SK-N-DZ (cell line): ENCODE measurements at regions not wholly inside any gene's neighbourhood (a gene's known extent, or its start where the extent isn't known, plus 50 kb on each side); places are given as distances from the start of the nearest gene placed in this dataset.
"Not testable (repeated sequence)": the region's sequence is repeated elsewhere in the genome, so short reads cannot be mapped to it uniquely, and the experiment has no call there.

Experiments used
- DNase-seq: peaks from one replicate; pipeline ENCODE4 v3.0.0-alpha.2; 2015; ENCODE audit warnings: low spot score

- DNase-seq, result no peak
Observed at GRCh38 chrX:69062493-69062892, 102.8 kb downstream of the PJA1 start.

DNA sequence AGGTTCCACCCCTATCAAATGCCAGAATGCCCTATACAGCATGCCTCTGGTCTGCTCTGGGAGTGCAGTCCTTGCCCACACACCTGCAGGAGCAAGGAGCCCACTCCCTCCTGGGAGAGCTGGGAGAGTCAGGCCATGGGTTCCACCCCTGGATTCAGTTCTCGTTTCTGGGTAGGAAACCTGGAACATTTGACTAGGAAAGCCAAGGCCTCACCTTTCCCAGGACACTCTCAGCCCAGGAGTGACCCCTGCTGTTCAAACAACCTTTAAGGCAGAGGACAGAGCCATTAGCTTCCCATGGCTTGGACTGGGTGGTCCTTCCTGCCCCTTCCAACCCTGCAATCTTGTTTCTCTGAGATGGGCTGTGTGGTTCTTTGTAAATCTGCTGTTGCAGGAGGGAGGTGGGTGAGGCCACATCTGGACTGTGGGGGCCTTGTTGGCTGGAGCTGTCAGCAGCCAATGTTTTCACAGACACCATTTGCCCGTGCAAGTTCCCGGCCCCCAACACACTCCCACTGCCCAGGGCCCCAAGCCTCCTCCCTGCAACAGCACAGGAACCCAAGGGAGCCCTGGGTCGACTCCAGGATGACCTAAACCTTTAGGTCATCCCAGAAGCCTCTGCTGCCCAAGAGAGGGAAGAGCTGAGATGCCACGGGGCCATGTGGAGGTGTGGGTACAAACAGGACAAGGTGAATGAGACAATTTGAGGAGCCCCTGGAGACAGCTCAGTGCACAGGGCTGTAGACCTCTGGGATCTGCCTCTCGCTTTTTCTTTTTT, 104.4 kb downstream of the PJA1 start:
- peak; percentile 43 for DNase-seq

GRCh38 chrX:69055193-69055592, 110.1 kb downstream of the PJA1 start:
- no peak for DNase-seq

GRCh38 chrX:69054497-69054896, 110.8 kb downstream of the PJA1 start:
- not testable (repeated sequence) for DNase-seq

DNA sequence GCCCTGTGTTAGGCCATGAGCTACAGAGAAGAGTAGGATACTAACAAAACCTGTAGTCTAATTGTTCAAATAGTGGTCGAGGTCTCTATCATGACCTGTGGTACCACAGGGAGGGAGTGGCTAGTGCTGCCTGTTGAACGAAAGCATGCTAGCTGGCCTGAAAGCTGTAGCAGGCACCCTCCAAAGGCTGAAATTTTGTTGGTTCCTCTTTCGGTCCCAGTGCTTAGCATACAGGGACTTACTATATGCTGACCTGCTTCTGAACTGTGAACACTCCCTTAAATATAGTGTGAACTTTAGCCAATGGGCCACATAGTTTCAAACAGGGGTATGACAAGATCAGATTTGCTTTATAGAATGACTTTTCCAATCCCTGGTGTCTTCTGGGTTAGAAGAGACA, 113.4 kb downstream of the PJA1 start:
- no peak for DNase-seq

DNA sequence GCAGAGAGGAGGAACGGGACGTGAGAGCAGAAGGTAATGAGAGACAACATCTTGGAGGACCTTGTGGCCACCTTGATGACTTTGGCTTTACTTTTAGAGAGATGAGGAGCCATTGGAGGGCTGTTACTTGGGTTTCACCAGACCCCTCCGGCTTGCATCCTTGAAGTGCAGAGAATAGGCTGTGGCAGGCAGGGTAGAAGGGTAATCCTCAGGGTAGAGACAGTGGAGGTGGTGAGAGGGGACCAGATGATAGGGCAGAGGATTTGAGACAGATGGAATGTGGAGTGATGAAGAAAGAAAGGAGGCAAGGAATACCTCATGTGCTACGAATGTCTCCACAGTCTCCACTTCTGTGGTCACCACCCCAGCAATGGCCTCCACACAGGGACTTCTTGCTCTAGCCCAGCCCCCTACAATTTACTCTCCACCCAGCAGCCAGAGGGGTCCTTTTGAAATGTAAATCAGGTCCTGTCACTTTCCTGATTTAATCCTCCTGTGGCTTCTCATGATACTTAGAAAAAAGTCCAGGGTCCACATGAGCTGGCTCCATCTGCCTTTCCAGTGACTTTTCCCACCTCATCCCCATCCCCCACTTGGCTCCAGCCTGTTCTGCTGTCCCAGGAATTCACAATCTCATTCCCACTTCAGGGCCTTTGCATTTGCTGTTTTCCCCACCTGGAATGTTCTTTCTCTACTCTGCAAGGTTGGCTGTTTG, 115.0 kb downstream of the PJA1 start:
- DNase-seq, result no peak

DNA sequence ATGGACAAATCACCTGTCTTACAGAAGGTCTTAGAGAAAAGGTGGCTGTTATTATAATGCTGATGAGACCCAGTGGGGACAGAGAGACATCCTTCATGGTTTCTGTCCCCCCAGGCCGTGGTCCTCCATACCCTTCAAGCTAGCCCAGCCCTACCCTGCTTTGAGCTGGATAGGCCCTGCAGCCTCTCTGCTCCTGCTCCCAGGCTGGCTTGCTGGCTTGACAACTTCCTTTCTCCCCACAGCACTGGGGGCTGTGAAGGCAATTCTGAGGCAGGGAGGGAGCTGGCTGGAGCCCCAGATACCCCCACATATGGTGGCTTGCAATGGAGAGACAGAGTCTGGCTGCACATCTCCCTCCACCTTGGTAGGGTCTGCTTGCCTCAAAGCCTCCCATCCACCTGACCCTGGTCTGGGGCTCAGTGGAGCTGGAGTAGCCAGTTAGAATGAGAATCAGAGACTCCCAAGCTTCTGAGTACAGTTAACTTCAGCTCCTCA, 118.2 kb downstream of the PJA1 start:
- no peak for DNase-seq

DNA sequence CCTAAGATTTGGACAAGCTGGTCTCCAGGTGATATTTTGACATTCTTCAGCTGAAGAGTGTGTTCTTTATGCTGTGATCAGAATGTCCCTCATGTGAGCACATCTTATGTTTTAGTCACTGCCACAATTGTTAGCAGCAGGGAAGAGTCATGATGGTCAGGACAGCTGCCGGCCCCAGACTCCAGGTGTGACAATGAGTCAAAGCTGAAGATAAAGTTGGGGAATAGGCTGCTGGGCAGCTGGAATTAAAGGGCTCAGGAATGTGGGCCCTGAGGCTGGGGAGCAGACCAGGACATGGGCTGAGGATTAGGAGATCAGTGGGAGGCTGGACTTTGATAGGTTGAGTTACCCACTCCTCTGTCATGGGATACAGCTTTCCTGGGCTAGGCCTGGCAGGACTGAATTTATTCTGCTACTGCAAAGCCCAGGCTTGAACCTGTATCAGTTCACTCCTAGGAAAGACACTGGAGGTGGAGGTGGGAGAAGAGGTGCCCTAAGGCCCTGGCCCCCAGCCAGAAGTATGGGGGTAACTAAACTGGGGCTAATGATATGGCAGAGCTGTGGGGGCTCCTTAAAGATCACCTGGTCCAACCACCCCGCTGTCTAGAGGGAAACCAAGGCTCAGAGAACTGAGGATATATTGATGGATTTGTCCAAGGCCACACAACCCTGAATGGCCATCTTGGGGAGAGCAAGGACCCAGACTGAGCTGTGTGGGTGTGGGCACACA, 119.5 kb downstream of the PJA1 start:
- no peak for DNase-seq

DNA sequence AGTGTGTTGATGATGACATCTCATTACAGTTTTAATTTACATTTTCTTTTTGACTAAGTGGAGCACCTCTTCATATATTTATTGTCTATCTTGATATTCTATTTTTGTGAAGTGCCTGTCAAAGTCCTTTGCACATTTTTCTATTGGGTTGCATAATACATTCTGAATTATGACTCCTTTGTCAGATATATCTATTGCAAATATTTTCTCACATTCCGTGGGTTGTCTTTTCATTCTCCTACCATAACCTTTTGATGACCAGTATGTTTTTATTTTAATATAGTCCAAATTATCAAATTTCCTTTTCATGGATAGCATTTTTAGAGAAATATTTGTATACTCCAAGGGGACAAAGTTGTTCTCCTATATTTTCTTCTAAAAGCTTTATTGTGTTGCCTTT, 126.4 kb downstream of the PJA1 start:
- DNase-seq, result no peak

DNA sequence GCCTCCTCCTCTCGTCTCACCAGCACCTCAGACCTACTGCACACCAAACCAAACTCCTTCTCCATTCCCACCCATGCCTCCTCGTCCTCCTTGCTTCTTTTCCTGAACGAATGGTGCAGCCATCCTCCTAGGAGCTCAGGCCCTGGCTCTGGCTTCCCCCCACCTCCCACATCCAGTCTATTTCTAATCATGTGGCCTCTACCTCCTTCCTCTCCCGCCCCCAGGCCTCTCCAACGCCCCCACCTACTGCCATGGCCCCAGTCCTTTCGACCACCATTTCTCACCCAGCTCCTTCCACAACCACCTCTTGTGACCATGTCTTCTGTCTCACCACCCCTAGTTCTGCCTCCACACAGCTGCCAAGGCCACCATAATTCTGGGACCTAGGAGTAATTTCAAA, 127.1 kb downstream of the PJA1 start:
- no peak for DNase-seq

- no peak for DNase-seq
Observed at GRCh38 chrX:69037786-69038185, 127.5 kb downstream of the PJA1 start.

DNA sequence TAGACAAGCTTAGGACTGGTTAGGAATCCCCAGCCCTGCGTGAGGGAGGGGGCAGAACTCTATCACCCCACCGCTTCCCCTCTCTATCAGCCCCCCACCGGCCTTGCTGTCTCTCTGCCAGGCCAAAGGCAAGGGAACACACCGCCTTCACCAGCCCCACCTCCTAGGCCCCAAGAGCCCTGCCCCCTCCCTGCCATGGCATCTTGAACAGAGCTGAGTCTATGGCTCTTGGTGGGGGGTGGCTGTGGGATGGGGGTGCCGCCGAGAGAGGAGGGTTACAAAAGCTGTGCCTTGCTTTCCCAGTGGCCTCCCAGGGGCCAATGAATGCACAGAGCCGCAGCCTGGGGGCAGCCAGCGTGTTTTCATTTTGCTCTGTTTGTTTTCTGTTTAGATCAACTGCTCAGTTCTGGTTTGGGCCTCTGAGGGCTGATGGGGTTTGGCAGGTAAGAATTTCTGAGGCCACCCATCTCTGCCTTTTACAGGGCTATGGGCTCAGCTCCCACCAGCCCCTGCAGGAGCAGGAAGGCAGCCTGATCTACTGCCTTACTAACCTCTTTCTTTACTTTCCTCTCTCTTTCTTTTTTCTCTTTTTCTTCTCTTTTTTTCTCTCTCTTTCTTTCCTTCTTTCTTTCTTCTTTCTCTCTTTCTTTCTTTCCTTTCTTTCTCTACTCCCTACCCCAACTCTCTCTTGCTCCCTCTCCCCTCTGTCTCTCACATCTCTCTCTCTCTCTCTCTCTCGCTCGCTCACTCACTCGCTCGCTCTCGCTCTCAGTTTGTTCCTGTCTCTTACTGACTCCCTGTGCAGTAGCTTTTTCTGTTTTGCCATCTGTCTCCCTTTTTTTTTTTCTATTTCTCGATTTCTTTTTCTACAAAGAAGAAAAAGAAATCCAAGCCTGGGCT, 128.3 kb downstream of the PJA1 start:
- no peak for DNase-seq

DNA sequence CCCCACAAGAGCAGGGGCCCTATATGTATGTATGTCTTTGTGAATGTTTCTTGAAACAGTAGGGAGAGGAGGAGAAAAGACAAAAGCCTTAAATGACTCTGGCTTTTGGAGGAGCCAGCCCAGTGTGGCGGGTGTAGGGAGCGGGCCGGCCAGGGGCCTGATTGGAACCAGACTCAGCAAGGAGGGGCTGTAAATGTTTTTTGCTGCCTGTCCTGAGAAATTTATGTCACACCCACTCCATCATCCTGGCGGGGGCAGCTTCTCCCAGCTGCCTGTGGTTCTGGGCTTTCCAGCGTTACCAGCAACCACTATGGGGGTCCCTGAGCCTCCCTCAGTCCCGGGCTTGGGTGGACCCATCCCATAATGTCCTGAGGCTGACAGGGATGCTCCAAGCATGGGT, 130.8 kb downstream of the PJA1 start:
- no peak for DNase-seq

DNA sequence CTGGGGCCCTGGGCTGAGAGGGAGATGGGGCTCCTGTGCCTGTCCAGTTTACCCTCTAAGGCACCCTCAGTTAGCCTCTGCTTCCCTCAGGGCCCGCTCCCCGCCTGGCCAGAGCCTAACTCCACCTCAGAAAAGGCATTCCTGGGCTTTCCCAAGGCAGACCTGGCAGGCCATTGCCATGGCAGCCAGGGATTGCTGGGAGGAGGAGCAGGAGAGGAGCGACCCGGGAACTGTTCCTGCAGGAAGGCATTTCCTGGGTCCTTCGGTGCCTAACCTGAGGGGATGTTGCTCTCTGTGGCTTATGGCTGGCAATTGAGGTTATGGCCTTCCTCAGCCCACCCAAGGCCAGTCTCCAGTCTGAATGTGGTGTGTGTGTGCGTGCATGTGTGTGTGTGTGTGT, 131.3 kb downstream of the PJA1 start:
- no peak for DNase-seq

DNA sequence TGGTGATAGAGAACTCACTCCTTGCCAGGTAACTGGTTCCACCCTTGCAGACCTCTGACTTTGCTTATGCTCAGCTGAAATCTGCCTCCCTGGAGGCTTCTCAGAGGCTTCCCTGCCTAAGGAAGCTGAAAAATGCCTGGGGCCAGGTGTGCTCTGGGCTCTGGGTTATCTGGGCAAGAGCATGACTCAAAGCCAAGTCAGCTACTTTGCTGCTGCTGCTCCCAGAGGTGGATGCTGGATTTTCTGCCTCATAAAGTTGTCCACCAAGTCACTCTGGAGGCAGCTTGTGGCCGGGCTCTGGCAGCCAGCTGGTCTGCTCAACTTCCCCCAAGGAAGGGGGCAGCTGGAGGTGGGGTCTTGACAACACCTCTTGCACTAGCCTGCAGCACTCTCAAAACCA, 132.7 kb downstream of the PJA1 start:
- no peak for DNase-seq

DNA sequence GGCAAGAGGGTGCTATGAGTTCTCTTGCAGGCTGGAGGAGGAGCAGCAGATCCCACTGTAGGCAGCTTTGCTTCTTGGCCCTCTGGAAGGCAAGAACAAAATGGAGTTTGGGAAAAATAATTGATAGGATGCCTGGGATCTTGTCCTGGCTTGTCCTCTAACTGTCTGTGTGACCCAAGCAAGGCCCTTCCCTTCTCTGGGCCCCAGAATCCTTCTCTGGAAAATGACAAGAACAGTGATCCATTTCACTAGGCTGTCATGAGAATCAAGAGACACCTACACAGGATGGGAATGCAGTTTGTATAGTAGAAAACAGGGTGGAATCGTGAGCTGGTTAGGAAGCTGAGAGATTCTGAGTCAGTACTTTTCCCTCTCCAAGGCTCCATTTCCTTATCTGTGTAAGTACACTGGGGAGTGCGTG, 133.3 kb downstream of the PJA1 start:
- DNase-seq, result no peak

GRCh38 chrX:69031181-69031580, 134.1 kb downstream of the PJA1 start:
- DNase-seq, result peak; percentile 3

DNA sequence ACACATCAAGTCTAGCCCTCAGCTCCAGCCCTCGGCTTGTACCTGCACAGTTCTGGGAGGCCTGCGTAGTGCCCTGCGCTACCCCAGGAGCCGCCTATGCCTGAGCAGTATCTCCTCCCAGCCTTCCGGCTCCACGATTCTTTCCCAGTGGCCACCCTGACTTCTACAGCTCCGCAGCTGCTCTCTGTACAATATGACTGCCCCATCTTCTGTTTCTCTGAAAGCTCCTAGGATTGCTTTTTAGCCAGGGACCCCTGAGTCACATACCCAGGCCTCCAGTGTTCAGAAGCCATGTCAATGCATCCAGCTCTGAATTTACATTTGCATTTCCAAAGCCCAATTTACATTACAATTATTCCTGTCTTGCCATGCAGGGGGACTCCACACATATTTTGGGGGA, 135.5 kb downstream of the PJA1 start:
- DNase-seq, result no peak

DNA sequence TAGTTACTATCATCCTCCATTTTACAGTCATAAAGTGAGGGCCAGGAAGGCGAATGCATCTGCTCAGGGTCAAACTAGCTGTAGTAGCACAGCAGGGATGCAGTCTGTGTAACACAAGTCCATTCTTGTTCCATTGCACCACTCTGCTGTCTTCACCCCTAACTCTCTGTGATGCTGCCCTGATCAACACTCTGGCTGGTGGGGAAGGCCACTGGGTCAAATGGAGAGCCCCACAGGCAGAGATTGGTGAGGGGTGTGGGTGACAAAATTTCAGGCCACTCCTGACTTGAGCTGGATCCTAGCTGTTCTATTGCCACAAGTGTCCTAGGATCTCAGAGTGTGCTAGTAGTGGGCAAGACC, 136.5 kb downstream of the PJA1 start:
- DNase-seq, result no peak

- no peak for DNase-seq
Observed at GRCh38 chrX:69028006-69028760, 137.1 kb downstream of the PJA1 start.
